ENCODE measurements at regions not wholly inside any gene's neighbourhood (a gene's known extent, or its start where the extent isn't known, plus 50 kb on each side); places are given as distances from the start of the nearest gene placed in this dataset.

- H3K4me3 ChIP-seq (ENCODE audit: low read depth, low read length): no peak overlapping the region
- DNase-seq (ENCODE audit: low read depth): no peak
- TF ChIP-seq CTCF (conservative IDR thresholded peaks at IDR 0.05; ENCODE audit: low read depth, low read length): no peak
These were observed 417.3 kb upstream of the TRIB2 start for GRCh38 chr2:12299431-12299830.

- peak; percentile 74 for DNase-seq (ENCODE audit: low read depth)
- H3K4me3 ChIP-seq (ENCODE audit: low read depth, low read length): no peak overlapping the region
- TF ChIP-seq CTCF (conservative IDR thresholded peaks at IDR 0.05; ENCODE audit: low read depth, low read length): no peak
These were observed 416.6 kb upstream of the TRIB2 start for GRCh38 chr2:12300019-12300602.

GRCh38 chr2:12300927-12301326 is 415.8 kb upstream of the TRIB2 start:
- no peak for DNase-seq (ENCODE audit: low read depth)
- no peak overlapping the region for H3K4me3 ChIP-seq (ENCODE audit: low read depth, low read length)
- no peak for TF ChIP-seq CTCF (conservative IDR thresholded peaks at IDR 0.05; ENCODE audit: low read depth, low read length)

- no peak for DNase-seq (ENCODE audit: low read depth)
- no peak overlapping the region for H3K4me3 ChIP-seq (ENCODE audit: low read depth, low read length)
- TF ChIP-seq CTCF (conservative IDR thresholded peaks at IDR 0.05; ENCODE audit: low read depth, low read length): no peak
These were observed 414.6 kb upstream of the TRIB2 start for GRCh38 chr2:12302140-12302539.

GRCh38 chr2:12302691-12303090 is 414.0 kb upstream of the TRIB2 start:
- no peak for DNase-seq (ENCODE audit: low read depth)
- TF ChIP-seq CTCF (conservative IDR thresholded peaks at IDR 0.05; ENCODE audit: low read depth, low read length): no peak
- no peak overlapping the region for H3K4me3 ChIP-seq (ENCODE audit: low read depth, low read length)

- DNase-seq (ENCODE audit: low read depth): peak; percentile 99
- no peak for TF ChIP-seq CTCF (conservative IDR thresholded peaks at IDR 0.05; ENCODE audit: low read depth, low read length)
- H3K4me3 ChIP-seq (ENCODE audit: low read depth, low read length): no peak overlapping the region
These were observed 413.3 kb upstream of the TRIB2 start for GRCh38 chr2:12303181-12304030.

Measured in choroid plexus epithelial cell (primary cell).